HG02588 (cell line): ENCODE measurements at regions not wholly inside any gene's neighbourhood (a gene's known extent, or its start where the extent isn't known, plus 50 kb on each side); places are given as distances from the start of the nearest gene placed in this dataset.
"Not testable (repeated sequence)": the region's sequence is repeated elsewhere in the genome, so short reads cannot be mapped to it uniquely, and the experiment has no call there.

Source experiments
- ATAC-seq: cut with Tn5 transposase; IDR thresholded peaks from one replicate; pipeline ENCODE4 v1.9.1; 2021; ENCODE audit warnings: mild to moderate bottlenecking, moderate library complexity; ENCODE audit not compliant: unreplicated experiment

DNA sequence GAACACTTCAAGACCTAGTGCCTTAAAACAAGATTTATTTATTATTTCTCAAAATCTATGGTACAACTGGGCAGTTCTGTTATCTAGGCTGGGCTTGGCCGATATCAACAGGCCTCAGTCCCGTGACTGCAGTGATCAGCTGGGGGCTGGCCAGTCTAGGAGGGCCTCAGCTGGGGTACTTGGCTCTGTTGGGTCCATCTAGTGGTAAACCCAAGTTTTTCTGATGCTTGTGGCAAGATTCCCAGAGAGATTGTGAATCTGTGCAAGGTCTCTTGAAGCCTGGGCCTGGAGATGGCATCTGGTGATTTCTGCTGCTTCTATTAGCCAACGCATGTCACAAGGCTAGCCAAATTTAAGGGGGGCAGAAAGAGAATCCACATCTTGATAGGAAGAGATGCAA, 482.4 kb upstream of the SGO1 start:
- no peak for ATAC-seq

DNA sequence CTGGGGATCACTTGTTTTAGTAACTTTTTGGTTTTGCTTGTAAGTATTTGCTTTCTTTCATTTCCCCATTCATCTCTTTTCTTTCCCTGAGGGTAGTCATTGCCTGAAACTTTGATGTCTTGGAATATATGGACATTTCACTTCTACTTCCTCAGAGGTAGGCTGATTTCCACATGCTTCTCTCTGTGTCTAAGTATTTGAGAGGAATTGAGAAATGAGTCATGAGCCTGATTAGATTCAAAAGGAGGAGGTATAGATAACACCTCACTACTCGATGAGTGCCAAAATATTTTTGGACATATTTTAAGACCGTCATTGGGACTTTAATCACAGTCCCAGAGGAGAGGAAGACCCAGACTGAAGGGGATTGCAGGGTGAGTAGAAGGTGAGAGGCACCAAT, 480.1 kb upstream of the SGO1 start:
- ATAC-seq = no peak

DNA sequence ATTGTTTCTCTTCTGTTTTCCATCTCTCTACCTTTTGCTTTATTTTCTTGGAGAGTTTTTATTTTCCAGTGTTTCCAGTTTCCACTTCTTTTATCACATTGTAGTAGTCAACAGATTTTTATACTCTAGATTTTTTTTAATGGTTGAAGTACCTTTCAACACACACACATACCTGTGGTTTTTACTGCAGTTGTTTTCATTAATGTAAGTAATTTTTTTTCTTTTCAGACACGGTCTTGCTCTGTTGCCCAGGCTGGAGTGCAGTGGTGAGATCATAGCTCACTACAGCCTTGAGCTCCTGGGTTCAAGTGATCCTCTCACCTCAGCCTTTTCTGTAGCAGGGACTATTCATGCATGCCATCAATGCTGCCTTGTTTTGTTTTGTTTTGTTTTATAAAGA, 472.5 kb upstream of the SGO1 start:
- no peak for ATAC-seq

DNA sequence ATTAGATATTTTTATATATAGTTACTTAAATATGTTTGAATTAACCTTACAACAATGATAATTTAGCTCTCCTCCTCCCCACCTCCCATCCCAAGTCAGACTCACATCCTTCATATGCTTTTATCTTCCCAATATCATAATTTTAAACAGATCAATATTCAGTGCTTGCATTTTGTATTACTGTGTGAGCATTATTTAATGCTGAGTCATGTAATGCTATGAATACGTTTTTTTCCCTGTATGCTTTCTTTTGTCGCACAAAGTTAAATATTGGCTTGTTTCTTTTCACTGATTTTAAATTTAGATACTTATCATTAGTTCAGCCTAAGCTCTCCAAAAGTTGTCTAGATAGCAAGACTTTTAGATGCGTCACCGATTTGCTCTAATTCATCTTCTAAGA, 471.6 kb upstream of the SGO1 start:
- no peak for ATAC-seq

DNA sequence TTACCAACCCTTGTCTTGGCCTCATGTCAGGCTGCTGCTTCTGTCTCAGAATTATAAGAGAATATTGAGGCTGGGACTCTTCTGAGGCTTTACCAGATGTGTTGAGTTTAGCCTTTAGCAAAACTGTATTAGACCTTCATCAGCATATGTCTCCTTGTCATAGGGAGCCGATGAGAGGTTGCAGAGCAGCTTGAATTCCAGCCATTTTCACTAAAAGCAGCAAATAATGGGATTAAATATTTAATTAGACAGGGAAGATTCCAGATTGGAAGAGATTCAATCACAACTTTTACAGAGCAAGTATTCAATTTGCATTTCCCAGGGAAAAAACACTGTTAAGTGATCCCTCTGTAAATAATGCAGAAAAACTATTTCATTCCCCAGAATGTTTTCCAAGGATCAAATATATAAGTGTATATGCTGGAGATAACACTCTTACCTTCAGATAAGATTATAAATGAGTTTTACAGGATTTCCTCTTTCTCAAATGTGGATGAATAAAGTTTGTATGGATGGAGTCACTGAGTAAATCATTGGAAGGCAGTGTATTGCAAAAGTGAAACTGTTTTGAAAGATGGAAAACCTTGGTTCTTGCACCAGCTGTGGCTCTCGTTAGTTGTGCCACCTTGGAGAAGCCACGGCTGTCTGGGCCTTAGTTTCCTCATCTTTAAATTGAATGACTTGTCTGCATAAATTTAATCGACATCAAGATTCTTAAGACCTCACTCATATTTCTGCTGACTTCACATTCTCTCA, 466.4 kb upstream of the SGO1 start:
- ATAC-seq = no peak

DNA sequence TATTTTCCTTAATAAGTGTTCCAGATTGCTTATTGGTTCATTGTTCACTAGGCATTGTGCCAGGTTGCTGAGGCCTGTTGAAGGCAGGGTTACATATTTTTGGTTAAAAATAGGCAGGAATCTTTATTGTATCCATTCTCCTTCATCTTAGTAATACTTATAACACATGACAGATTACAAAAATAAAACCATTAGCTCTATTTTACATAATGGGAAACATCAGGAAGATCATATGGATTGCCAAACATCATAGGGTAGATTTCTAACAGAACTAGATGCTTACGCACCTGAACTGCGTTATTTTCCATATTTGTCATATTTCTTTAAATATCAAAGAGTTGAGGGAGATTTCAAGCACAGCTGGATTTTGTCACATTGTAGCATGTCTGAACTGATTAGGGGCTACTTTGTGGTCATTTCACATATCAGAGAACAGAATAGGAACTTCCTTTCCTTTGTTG, 462.9 kb upstream of the SGO1 start:
- ATAC-seq = no peak

DNA sequence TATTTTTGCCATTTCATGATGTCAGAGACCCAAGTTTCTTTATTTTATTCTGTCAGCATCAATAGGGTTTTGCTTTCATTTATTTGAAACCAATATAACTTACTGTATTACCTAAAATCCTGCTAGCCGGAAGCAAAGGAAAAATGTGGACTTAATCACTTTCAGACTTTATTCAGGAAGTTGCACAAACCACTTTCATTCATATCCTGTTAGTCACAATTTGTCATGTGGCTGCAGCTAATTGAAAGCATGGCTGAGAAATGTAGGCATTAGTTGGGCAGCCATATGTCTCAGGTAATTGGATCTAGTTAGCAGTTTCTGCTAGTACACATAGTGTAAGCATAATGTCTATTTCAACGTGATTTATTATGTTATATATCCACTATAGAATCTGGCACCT, 462.3 kb upstream of the SGO1 start:
- ATAC-seq = no peak

DNA sequence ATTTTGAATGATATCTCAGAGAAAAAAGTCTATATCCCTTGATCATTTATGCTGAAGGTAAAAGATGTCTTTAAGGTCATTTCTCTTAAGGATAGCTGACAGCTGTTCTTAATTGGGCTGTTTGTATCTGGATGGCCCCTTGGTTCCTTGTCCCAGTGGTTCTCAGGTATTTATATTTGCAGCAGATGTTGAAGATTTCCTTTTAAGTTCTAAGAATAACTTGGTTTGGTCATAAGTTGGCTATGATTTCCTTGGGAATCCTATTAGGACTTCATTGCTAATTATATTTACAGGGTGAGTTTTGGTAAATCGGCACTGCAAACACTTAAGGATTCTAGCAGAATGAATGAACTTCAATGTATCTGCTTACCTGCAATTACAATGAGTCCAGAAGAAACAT, 460.4 kb upstream of the SGO1 start:
- no peak for ATAC-seq

DNA sequence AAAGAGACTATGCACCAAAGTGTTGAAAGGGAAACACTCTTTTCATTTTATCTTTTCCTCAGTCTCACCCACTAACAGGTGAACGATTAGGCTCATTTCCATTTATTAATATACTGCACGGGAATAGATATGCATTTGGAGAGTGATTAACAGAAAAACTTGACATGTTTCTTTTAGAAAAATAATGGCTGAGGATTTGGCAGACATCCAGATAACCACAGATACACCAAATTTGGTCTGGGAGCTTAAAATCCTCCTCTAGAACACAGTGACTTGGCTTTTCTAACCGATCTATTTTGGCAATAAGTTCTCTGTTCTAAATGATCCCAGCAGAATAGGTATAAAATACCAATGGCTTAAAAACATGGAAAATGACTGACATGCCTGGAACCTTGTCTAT, 459.3 kb upstream of the SGO1 start:
- ATAC-seq = no peak

DNA sequence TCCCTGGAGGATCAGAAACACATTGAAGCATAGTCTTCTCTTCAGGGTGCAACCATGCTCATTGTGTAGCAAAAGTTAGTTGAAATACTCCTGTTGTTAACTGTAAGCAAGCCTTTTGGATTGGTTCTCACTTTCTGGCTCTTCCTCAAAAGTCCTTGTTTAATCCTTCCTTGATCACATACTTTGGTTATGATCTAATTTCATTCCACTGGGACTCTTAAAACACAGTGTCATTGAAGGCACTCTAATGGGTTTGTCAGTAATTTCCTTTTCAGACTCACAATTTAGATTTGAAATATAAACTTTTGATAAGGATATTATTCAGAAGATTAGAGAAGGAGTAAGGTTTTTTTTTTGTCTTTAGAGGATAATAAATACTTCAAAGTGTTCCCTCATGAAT, 451.7 kb upstream of the SGO1 start:
- ATAC-seq = no peak

DNA sequence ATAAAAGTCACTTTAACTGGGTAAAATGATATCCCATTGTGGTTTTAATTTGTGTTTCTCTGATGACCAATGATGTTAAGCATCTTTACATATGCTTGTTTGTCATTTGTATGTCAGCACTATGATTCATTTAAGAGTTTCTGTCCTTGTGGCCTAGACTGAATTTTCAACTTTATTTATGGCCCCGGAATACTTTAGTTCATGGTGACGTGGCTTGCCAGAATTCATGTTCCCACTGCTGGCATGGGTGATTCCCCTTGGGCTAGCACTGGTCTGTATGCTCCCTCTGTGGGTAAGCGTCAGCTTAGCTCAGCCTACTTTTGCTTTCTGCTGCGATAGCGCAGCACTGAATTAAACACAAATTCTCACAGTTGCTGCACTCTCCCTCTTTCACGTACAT, 436.3 kb upstream of the SGO1 start:
- ATAC-seq = no peak

DNA sequence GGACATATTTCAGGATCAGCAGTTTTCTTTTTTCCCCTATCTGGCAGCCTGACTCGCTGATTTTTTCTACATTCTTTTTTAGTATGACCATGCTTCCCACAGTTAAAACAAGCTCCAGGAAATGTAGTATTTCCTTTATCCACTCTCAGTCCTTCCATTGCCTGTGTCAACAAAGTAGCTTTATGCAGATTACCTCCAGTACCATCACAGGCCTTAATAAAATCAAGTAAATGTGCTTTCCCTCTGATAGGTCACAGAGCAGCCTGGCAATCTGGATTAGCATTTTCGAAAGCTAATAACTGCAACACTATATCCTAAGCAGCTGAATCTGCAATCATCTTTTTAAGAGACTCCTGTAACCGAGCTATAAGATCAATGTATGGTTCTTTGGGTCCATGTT, 432.6 kb upstream of the SGO1 start:
- not testable (repeated sequence) for ATAC-seq

DNA sequence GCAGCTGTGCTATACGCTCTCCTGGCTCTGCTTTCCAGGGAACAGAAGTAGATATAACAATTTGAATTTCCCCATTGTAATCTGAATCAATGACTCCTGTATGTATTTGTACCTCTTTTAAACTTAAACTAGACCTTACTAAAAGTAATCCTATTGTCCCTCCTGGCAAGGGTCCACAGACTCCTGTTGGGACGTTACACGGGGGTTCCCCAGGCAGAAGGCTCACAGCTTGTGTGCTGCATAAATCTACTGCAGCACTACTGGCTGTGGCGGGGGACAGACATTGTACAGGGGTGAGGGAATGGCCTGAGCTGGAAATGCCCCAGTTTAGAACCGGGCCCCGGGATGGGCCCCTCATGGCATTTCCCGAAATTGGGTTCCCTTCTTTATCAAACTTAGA, 432.2 kb upstream of the SGO1 start:
- not testable (repeated sequence) for ATAC-seq

DNA sequence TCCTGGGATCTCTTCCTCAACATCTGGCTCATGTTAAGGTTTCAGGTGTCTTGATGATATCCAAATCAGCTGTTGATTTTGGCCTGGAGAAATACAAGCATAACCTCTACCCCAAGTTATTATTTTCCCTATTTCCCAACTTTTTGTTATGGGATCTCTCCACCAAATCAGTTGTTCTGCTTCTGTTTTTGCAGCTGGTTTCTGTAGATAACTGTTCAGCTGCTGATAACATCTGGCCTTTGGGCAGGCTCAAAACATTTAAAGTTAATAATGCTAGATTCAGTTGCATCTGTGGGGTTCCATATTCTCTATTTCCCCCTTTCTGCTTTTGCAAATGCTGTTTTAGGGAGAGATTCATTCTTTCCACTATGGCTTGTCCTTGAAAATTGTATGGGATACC, 430.0 kb upstream of the SGO1 start:
- ATAC-seq = not testable (repeated sequence)

DNA sequence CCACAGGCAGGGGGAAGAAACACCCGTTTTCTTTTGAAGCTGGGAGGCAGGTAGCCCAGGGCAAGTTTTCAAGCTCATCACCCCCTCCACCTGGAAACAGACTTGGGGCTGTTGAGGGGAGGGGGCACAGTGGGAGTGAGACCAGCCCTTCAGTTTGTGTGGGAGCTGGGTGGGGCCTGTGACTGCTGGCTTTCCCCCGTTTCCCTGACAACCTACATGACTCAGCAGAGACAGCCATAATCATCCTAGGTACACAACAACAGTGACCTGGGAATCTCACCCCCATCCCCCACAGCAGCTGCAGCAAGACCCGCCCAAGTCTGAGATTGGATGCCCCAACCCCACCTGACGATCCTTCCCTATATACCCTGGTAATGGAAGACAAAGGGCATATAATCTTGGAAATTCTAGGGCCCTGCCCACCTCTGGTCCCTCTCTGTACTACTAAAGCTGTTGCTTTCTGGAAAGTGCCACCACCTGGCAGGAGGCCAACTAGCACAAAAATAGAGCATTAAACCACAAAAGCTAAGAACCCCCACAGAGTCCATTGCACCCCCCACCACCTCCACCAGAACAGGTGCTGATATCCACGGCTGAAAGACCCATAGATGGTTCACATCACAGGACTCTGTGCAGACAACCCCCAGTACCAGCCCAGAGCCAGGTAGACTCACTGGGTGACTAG, 422.2 kb upstream of the SGO1 start:
- ATAC-seq = no peak

DNA sequence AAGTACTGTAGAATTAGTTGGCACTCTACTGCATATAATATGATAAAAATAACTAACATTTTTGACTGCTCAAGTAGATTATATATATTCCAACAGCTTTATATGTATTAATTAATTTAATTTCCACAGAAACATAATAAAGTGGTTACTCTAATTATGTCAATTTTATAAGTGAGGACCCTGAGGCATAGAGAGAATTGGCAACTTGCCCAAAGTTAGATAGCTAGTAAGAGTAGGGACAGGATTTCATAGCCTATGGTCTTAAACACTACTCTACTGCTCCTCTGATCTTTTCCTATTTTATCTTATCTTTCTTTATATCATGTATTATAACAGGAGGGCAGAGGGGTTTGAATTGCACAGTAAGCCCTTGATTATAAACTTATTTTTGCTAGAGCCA, 418.7 kb upstream of the SGO1 start:
- ATAC-seq = no peak

DNA sequence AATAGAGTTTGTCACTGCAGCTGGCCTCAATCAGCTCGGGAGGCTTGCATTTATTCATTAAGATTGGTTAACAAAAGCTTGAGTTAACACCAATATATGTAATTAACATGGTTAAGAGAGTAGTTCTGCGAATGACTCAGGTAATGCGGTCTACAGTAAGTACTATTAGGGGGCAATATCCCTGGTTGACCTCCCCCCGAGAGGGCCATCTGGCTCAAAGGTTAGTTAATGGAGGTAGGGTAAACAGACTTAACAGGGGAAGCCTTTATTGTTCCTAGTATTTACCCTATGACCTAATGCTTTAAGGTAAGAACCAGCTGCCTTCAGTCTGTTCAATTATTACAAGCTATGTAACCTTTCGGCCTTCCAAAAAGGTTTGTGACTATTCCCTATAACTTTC, 403.3 kb upstream of the SGO1 start:
- ATAC-seq = no peak

DNA sequence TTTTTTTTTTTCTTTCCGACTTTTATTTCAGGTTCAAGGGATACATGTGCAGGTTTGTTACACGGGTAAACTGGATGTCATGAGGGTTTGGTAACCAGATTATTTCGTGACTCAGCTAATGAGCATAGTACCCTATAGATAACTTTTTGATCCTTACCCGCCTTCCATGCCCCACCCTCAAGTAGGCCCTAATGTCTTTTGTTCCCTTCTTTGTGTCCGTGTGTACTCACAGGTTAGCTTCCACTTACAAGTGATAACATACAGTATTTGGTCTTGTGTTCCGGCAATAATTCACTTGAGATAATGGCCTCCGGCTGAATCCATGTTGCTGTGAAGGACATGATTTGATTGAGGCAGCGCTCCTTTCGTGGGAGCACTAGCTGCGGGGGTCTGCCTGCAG, 402.8 kb upstream of the SGO1 start:
- no peak for ATAC-seq

DNA sequence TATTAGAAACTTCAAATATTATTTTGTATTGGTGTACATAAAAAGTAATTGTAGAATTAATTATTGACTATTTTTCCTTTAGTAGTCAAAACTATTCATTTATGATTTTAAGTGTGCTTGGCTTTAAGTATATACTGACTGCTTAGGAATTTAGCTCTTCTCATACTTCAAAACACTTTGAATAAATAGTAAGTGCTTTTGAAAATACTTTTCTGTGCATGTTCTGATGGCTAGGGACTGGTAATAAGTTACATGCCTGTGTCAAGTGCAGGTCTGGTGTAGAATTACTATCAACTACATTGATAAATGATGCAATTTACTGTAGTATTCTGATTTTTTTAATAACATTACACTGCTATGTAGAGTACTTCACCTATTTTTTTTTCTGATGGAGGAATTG, 397.6 kb upstream of the SGO1 start:
- ATAC-seq = no peak

DNA sequence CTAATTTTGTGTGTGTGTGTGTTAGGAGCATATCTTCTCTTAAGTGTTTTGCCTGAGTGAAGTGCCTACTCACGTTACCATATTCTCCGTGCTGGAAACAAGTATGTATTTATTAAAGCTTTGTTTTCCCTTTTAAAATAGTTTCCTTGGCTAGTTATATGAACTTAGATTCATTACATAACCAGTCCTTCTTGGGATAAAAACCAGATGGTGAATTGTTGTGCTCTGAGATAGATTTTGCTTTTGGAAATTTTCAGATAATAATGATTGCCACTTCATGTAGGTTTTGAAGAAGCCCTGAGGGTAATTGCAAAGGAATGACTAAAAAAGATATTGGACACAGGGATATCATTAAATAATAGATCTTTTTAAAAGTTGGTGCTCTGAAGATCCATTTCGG, 390.2 kb upstream of the SGO1 start:
- ATAC-seq = no peak

DNA sequence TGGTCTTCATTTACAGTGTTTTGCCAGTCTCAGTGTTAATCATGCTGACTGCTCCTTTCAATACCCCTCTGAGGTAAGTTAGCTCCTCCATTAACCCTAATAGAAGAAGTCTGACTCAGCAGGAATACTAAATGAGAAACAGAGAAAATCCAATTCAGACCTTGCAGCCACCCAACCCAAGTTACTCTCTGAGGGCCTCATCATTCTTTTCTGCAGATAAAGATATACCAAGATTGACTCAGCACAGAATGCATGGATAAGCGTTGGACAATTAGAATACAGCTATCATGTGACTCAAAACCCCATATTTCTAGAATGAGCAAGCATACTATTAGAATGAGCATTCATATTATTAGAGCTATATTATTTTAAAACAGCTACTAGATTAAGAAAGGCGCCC, 389.1 kb upstream of the SGO1 start:
- no peak for ATAC-seq

DNA sequence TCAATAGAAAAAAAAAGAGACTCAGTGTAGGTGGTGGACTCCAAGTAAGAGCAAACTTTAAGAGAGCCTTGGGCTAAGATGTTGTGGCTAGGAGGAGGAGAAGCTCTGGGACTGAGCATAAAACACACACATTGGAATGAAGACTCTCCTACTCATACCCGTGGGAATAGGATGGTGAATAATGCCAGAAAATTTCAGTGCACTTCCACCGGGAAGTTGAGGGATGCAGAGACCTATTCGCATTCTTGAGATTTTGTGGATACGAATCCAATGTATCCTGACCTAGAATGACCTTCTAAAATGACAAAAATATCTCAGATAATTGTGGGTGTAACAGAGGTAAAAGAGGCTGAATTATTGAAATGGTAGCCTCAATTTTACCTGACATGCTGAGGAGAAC, 388.7 kb upstream of the SGO1 start:
- no peak for ATAC-seq

DNA sequence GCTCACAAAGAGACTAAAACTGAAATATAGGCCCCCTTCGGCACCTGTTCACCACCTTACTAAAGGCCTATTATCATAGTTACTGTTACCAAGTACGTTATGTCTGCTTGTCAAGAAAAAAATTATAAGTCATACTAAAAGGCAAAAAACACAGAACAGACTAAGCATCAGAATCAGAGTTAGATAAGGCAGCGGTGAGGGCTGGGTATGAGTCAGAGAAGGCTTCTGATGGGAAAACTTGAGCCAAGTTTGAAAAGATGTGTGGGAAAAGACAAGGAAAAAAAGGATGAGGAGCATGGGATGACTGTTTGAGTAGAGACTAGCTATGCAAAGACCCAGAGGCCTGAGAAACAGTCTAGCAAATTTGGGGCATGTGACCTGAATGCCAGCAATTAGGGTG, 387.2 kb upstream of the SGO1 start:
- ATAC-seq = no peak
